Muscle of arm (tissue), 1 donor: ENCODE measurements at regions not wholly inside any gene's neighbourhood (a gene's known extent, or its start where the extent isn't known, plus 50 kb on each side); places are given as distances from the start of the nearest gene placed in this dataset.
A peak's percentile ranks its signal among the peaks of the same experiment; 100 is the strongest.

Experiments
- DNase-seq: peaks from one replicate; pipeline ENCODE4 v3.0.0-alpha.2; 2013

DNA sequence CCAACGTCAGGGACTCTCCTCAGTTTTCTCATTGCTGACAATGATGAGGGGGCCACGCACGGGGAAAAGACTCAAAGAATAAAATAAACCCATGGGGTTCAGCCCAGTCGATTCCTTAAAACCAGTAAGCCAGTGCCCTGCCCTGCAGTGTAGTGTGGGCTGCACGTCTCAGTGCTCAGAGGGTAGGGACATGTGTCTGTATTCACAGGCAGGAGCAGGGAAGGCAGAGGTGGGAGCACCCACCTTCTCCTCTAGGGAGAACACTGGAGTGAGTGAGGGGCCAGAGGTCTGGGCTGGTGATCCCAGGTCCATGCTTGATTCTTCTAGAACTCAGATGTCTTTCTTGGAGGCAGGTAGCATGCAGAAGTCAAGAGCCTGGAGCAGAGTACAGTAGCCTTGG is 303.6 kb downstream of the MATN1 start:
- DNase-seq = no peak

DNA sequence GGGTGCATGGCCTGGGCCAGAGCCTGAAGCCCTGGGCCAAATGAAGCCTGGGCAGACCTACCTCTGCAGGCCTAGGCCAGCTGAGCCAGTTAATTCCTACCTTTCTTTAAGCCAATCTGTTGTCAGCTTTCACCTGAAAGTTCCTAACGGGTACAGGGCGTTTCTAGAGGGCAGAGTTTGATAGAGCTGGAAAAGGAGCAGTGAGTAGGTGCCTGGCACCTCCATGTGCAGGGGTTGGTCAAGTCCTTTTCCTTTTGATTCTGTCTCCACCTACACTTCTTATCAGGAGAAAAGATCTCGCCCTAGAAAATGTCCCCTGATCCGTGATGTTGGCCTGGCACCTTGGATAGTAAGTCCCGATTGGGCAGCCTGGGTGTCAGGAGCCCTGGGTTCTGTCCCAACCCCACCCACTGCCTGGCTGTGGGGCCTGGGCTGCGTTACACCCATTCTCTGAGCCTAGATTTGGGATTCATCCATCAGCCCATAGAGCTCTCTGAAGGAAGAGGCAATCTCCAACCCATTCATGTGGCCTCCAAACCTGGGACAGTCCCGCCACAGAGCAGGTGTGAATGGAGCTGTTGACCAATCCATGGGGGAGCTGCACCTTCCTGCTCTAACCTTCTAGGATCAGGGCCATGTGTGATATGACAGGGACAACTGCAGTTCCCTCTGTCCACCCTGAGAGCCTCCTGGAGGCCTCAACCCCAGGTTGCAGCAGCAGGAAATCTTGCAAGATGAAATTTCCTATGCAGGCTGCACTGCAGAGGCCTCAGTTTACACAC is 304.3 kb downstream of the MATN1 start:
- no peak for DNase-seq

DNA sequence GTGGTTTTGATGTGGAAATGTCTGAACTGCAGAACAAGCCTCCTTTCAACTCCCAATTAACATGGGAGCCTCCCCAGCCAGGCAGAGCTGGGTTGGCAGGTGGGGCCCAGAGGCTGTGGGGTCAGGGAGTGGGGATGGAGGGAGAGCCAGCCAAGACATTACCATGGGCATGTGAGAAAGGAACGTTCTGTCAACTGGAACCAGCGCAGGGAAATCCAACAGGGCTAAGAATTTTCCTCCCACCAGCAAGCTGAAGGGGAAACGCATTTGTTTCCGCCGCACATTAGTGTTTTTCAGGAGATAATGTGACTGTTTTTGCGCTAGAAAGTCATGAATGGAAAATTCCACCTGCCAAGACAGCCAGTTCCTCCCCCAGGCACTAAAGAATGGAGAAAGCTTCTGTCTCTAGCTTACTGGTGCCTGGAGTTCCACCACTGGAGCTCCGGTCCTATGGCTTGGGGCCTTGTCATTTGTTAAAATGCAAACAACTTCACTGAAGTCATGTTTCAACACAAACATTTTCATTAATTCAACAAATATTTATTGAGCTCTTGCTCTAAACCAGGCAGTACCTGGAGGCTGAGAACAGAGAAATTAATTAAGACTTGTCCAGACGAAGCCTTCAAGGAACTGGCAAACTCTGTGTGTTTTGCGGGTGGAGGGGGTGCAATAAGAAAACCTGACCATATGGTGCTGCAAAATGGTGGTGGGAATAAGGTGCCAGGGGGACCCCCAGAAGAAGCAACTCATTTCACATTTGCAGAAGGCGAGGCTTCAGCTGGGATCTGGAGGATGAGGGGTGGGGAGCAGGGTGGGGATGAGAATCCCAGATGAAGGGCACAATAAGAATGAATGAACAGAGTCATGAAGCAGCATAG is 305.1 kb downstream of the MATN1 start:
- DNase-seq = peak; percentile 12

DNA sequence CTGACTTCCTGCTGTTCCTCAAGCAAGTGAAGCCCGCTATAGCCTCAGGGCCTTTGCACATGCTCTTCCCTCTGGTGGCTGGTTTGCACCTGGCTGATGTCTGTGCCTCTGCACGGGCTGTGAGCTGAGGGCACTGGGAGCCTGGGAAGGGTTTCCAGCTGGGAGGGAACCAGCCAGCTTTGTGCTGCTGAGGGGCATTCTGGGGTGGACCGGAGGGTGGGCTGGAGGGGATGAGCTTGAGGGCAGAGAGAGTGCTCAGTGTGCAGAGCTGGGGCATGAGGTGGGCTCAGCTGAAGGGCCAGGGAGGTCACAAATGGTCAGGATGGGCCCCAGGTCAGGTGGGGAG is 305.7 kb downstream of the MATN1 start:
- no peak for DNase-seq

DNA sequence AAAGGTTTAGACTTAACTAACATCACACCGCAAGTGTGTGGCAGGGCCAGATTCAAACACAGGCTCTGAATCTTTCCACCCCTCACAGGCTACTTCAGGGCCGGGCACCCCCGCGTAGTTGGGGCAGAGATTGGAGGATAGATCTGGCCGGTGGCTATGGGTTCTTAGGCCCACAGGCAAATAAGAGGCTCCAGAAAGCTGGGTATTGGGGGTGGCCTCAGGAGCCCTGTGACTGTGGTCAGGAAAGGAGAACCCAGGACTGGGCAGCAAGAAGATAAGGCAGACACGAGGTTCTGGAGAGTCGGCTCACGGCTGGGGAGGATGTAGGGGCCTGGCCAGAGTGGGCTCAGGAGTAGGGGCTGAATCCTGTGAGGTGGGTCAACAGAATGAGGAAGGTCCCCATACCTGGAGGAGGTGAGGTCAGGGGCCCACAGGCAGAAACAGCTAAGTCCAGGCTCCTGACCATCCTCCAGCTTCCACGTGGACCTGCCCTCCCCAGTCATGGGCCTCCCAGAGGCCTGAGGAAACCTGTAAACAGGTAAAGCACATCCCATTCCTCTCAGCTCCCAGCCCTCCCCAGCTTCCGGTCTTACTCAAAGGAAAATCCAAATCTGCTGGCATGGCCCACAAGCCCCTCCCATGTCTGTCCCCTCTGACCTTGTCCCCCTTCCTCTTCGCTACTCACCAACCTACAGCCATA is 306.2 kb downstream of the MATN1 start:
- DNase-seq = no peak

DNA sequence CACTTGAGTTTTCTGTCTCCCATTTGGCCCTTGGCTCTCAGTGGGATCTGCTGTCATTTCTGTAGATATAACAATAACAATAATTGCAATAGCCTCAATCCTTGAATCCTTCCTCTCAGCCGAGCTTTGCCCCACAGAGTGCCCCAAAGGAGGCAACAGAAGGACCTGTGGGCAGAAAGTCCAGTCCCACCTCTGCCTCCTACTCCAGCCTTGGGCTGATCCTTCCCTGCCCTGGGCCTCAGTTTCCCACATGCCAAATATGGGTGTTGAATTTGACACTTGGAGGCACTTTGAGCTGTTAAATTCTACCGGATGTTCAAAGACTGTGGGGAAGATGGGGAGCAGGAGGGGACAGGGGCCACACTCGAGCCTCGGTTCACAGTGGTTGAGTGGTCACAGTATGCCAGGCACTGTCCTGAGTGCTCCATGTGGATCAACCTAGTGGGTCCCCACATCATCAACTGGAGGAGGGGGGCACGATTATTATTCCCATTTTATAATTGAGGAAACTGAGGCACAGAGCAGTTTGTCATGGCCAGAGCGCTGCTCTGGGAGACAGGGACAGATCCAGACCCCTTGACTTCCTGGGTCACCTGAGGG is 307.1 kb downstream of the MATN1 start:
- no peak for DNase-seq

DNA sequence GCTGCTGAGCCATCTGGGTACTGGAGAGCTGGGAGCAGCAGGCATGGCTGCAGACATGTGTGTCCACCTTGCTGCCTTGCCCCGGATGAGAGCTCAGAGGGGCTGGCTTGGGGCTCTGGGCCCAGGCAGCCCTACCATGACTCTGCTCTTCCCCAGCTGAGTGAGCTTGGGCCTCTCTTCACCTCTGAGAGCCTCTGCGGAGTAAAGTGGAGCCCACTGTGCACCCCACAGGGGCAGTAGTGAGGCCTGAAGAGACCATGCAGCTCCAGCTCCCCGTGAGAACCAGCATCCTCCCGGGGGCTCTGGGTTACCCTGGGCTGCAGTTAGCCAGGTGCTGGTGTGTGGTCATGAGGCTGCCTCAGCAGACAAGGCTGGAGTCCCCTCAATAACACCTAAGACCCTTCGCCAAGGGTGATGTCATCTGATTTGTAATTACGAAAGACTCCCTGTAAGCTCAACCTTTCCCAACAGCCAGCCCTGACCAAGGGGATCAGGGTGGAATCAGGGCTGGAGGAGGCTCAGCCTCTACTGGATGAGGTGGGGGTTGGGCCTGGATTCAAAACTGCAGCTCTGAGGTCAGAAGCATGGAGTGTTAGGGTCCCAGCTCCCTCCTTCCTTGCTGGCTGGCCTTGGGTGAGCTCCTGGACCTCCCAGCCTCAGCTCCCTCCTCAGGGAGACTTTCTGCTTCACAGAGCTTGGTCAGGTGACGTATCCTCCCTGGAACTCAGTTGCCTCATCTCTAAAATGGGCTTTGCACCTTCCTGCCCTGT is 308.0 kb downstream of the MATN1 start:
- DNase-seq = no peak

DNA sequence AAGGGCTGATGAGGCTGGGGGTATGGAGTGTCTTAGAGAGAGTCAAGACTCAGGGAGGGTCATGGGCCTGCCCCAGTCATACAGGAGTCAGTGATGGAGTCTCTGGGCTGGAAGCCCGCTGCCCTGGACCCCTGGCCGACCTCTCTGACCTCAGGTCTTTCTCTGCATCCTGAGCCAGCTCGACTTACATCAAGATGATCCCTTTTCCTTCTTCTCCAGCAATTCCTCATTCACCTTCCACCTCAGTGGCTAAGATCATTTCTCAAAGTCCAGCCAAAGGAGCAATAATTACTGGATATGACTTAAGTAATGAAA is 308.6 kb downstream of the MATN1 start:
- no peak for DNase-seq

DNA sequence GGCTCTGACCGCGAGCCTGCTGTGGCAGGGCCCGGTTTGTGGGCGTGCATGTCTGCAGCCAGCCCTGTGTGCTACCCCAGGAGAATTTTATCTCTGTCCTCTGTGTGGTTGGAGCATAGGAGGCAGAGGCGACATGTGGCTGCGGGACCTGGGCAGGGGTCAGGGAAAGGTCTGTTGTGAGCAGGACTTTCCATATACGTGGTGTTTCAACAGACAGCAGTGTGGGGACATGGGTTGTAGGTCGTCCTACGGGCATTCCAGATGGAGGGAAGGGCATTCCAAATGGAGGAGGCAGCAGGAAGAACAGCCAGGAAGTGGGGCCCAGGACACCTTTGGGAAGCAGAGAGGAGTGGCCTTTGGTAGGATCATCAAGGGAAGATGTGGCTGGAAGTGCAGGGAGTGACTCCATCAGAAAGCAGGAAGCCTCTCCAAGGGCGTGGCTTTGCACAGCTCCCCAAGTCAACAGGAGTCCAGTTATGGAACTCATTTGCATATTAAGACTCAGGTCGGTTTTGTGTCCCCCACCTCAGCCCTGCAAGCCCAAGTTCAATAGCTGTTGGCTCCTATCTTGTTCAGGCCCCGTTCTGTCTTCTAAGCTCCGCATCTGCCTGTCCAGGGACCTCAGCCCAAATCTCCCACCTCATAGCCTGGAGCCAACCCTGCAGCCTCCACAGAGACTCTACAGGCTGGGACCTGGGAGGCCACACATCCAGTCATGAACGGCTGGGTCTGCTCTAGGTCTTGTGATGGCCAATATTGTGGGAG is 309.1 kb downstream of the MATN1 start:
- DNase-seq = no peak

DNA sequence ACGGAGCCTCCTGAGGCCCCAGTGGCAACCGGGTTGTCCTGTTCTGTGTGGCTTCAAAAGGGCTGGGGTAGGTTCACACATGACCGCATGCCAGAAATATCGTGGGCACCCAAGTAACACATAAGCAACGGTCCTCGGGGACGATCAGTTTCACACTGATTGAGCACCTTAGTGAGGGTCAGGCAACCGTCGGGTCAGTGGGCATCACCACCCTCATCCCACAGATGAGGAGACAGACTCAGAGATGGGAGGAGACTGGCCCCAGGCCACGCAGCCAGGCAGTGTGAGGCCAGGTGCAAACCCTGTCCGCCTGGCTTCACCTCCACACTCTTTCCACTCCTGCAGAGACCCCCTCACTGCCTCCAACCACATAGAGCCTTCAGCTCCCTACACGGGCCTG is 309.8 kb downstream of the MATN1 start:
- DNase-seq = no peak

DNA sequence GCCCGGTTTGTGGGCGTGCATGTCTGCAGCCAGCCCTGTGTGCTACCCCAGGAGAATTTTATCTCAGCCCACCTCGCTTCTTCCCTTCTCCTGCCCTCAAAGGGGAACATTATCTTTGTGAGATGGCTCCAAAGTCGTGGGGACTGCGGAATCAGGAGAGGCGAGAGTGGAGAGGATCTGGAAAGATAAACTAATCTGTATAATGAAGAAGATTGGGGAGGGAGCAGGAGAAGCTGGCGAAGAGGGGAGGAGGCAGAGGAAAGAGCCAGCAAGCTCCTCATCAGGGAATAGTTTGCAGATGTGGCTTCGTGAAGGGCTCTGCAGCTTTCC is 310.3 kb downstream of the MATN1 start:
- no peak for DNase-seq

DNA sequence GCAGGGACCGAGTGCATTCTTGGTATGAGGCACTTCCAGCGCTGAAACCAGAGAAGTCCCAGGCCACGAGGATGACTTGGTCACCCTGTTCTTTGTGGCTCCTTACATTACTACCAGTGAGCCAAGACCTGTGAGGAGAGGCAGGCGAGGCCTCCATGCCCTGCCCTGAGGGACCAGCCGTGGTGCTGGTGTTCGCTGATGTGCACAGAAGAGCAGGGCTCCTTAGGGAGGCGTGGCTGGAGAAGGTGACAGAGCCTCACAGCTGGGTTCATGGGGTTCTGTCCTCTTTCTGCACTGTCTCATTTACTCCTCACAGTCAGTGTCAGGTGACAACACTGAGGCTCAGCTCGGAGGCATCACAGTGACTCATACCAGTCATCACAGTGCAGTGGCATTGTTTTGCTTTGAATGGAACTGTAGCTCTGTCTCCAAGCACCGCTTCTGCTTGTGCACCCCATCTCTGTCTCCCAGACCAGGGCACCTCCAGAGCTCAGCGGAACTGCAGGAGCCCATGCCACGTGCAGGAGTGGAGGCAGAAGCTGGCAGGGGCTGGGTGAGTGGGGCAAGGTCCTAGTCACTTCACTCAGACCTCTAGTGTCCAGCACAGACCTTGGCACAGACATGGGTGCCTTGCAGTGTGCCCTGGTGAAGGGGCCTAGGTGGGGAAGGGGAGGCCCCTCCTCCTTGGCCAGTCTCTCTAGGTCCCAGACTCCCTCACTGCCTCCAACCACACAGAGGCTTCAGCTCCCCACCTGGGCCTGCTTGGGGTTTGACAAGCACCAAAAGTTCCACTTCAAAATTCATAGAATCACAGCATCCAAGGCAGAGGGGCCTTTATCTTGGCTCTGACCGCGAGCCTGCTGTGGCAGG is 310.9 kb downstream of the MATN1 start:
- DNase-seq = no peak

DNA sequence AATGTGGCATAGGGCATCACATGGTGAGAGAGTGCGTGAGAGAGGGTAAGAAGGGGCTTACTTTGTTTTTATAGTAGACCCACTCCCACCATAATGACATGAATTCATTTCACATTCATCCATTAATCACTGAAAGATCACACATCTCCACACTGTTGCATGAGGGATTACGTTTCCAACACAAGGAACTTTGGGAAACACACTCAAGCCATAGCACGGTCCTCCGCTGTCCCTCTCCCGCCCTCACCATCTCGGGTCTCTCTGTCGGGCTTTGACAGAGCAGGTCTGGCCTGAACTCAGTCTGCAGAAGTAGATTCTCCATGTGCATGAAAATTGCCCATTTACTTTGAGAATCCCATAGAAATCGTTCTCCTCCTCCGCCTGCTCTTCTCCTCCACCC is 312.2 kb downstream of the MATN1 start:
- DNase-seq = no peak

DNA sequence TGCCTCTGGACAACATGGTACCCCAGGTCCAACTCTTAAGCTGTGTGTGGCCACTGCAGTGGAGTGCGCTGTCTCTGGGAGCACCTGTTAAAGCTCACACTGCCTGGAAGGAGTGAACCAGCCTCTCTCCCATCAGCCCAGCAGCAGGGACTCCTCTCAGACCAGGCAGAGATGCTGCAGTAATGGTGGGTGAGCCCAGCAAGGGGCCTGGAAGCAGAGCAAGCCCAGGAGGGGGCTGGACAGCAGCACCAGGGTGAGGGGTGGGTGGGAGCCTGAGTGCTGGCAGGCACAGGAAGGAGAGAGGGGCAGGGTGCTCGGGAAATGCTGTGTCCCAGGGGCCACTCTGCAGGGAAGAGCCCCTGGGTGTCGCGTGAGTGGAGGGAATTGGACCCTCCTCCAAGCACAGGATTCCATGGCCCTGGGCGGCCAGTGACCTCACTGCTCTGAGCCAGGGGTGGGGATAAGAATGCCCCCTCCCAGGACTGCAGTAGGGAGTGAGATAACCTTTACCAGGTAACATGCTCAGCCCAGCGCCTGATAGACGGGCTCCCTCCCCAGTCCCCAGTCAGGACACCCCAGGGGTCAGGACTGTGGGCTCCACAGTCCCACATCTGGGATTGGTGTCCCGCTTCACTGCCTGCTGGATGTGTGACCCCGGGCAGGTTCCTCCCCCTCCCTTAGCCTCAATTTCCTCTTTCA is 313.1 kb downstream of the MATN1 start:
- DNase-seq = no peak

DNA sequence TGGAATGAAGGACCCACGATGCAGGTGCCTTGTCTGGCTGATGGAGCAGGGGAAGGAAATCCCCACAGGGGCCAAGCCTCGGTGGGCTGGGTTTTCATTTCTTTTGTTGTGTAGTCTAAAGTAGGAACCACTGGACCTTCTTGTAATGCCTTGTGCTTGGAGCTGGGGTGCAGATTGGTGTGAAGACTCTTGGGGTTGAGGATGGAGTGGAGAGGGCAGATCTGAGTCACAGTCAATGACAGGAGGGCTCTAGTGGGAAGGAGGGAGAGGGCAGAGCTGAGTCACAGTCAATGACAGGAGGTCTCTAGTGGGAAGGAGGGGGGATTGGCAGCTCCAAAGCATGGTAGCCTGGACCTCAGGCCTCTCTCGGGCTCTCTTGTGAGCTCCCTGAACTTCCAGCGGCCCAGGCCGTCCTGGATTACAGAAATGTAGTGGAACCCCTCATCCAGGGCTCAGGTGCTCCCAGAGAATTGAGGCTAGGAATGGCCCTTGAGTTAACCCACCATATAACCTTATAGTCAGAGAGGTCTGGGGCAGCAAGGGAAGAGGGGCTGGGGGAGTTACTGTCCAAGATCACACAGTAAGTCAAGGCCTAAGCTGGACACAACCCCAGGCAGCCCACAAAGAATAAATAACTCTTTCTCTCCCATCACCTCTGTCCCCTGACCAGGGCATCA is 313.8 kb downstream of the MATN1 start:
- DNase-seq = no peak

DNA sequence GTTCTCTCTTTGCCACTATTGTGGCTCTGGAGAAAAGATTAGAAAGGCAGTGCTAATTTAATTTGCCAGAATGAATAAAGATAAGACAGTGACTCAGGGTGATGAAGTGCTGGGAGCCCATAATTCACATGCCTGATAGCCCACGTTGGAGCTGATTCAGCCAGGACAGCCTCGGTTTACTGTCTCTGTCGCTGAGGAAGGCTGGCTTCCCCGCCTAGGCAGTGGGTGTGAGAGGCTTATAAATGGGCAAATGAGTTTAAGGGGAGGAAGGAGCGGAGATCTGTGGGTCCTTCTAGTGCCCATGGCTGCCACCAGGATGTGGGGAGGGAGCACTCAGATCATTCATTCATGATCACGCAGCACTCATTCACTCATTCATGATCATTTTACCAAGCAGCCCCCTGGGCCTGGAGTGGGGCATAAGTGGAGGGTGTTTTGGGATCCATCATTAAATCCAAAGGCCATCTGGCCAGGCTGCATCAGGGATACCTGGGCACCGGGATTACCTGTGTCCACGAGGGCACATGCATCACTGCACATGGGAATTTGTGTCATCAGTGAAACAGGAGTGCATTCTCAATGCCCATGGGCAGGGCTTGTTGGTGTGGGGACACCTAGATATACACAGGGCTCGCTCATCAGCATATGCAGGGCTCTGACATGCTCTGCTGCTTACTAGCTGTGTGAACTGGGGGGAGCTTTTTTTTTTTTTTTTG is 315.4 kb downstream of the MATN1 start:
- no peak for DNase-seq

DNA sequence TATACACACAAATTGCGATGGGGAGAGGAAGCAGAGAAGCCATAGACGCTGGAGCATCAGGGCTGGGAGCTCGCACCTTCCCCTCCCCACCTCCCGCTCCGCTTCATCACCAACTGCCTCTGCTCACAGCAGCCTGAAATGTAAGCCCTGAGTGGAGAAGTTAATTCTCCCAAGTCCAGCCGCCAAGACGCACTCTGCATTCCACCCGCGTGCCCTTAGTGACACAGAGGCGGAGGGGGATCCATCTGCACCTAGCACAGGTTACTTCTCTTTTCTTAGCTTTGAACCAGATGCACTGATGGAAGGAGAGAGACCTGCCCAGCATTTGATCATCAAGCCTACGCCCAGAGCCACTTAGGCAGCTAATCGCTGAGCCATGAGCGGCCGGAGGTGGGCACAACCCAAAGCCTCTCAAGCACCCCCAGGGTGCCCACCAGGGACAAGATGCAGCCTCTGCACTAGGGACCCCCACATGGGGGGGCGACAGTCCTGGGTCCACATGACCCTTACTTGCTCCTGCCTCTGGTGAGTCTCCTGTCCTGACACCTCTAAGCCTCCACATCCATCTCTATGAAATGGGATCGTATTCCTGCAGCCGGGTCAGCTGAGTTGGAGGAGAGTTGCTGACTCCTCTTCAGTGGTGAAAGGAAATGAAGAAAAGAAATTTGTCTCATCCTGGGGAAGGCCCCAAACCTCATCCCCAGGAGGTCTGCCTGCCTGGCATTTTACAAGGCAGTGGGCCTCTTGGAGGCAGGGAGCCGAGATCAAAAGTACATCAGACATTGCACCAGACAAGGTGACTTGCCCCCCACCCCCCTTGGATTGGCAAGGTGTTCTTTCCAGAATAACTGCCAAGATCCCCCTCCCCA is 316.2 kb downstream of the MATN1 start:
- DNase-seq = no peak
